Tibial artery (tissue), 4 donors: ENCODE measurements at regions not wholly inside any gene's neighbourhood (a gene's known extent, or its start where the extent isn't known, plus 50 kb on each side); places are given as distances from the start of the nearest gene placed in this dataset.
"Not testable (repeated sequence)": the region's sequence is repeated elsewhere in the genome, so short reads cannot be mapped to it uniquely, and the experiment has no call there.

Experiments
- DNase-seq, 2 donors: peaks; one replicate each; pipeline ENCODE4 v3.0.0-alpha.2; 2019
- H3K27ac ChIP-seq, 2 donors: fragments of 200-600 bp; sonication (generic) in 1 of 2; 1 replicate in 1 of 2; 2 replicates in 1 of 2; pipeline ENCODE4 v1.5.1; 2018 to 2019; ENCODE audit warnings: mild to moderate bottlenecking in 1 of 2
- H3K27me3 ChIP-seq, 2 donors: fragments of 200-600 bp; sonication (generic) in 1 of 2; one replicate each; pipeline versions ENCODE4 v1.5.1 to v1.6.0; 2016 to 2019
- H3K36me3 ChIP-seq, 3 donors: fragments of 200-600 bp; sonication (generic) in 2 of 3; one replicate each; pipeline ENCODE4 v1.5.1; 2016 to 2019; ENCODE audit warnings: mild to moderate bottlenecking in 2 of 3
- H3K4me1 ChIP-seq, 4 donors: fragments of 200-600 bp; sonication (generic) in 2 of 4; 1 replicate in 3 of 4; 2 replicates in 1 of 4; pipeline ENCODE4 v1.5.1; 2016 to 2019
- H3K4me3 ChIP-seq, 2 donors: fragments of 200-600 bp; sonication (generic) in 1 of 2; 1 replicate in 1 of 2; 2 replicates in 1 of 2; pipeline ENCODE4 v1.5.1; 2018 to 2019; ENCODE audit warnings: mild to moderate bottlenecking in 2 of 2
- H3K9me3 ChIP-seq, 3 donors: fragments of 200-600 bp; sonication (generic) in 1 of 3; one replicate each; pipeline ENCODE4 v1.5.1; 2016 to 2019
- intact Hi-C: fragments of 100-400 bp; cut with DNase I; formaldehyde crosslinking; loops from one replicate; pipeline ENCODE4 v1.15.0; 2023; ENCODE audit warnings: low total_unique reads
- TF ChIP-seq, protein P1 (sequence below), 2 experiments: fragments of 200-600 bp in 1 of 2; fragments of 450-650 bp in 1 of 2; IDR thresholded peaks; one replicate each; pipeline ENCODE4 v1.5.1; 2017 to 2019; ENCODE audit warnings: antibody characterized with exemption in 2 of 2, mild to moderate bottlenecking in 1 of 2, moderate library complexity in 1 of 2

DNA sequence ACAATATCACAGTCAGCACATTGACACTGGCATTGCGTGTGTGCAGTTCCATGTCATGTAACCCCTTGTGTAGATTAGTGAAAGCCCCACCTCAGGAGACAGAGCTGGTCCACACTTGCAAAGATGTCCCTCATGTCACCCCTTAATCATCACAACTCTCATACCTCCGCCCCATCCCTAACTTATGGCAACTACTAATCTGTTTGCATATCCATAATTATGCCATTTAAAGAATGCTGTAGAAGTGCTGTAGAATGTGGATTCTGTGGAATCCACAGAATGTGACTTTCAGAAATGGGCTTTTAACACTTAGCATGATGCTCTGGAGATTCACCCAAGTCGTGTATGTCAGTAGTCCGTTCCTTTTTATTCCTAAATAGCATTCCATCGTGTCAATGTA lies 102.8 kb upstream of the VSTM2A start:
- H3K4me3 ChIP-seq: no peak overlapping the region
- DNase-seq: no peak
- no peaks in the 10 kb centered on the region for H3K4me1 ChIP-seq
- no peaks in the 10 kb centered on the region for H3K36me3 ChIP-seq
- intact Hi-C loops: no loop called here
- TF ChIP-seq, protein P1, sequence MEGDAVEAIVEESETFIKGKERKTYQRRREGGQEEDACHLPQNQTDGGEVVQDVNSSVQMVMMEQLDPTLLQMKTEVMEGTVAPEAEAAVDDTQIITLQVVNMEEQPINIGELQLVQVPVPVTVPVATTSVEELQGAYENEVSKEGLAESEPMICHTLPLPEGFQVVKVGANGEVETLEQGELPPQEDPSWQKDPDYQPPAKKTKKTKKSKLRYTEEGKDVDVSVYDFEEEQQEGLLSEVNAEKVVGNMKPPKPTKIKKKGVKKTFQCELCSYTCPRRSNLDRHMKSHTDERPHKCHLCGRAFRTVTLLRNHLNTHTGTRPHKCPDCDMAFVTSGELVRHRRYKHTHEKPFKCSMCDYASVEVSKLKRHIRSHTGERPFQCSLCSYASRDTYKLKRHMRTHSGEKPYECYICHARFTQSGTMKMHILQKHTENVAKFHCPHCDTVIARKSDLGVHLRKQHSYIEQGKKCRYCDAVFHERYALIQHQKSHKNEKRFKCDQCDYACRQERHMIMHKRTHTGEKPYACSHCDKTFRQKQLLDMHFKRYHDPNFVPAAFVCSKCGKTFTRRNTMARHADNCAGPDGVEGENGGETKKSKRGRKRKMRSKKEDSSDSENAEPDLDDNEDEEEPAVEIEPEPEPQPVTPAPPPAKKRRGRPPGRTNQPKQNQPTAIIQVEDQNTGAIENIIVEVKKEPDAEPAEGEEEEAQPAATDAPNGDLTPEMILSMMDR (IDR thresholded peaks at IDR 0.05): no peak
- no peak overlapping the region for H3K27ac ChIP-seq
- H3K9me3 ChIP-seq: no peaks in the 10 kb centered on the region
- no peaks in the 10 kb centered on the region for H3K27me3 ChIP-seq

DNA sequence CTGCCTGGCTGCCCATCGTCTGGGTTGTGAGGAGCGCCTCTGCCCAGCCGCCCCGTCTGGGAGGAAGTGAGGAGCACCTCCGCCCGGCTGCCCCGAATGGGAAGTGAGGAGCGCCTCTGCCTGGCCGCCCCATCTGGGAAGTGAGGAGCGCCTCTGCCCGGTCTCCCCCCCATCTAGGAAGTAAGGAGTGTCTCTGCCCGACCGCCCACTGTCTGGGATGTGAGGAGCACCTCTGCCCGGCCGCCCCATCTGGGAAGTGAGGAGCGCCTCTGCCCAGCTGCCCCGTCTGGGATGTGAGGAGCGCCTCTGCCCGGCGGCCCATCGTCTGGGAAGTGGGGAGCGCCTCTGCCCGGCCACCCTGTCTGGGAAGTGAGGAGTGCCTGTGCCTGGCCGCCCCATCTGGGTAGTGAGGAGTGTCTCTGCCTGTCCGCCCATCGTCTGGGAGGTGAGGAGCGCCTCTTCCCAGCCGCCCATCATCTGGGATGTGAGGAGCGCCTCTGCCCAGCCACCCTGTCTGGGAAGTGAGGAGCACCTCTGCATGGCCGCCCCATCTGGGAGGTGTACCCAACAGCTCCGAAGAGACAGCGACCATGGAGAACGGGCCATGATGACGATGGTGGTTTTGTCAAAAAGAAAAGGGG lies 98.0 kb upstream of the VSTM2A start:
- H3K27ac ChIP-seq, H3K4me1 ChIP-seq, H3K36me3 ChIP-seq, DNase-seq, H3K27me3 ChIP-seq, H3K9me3 ChIP-seq, H3K4me3 ChIP-seq, intact Hi-C loops: not testable (repeated sequence)

DNA sequence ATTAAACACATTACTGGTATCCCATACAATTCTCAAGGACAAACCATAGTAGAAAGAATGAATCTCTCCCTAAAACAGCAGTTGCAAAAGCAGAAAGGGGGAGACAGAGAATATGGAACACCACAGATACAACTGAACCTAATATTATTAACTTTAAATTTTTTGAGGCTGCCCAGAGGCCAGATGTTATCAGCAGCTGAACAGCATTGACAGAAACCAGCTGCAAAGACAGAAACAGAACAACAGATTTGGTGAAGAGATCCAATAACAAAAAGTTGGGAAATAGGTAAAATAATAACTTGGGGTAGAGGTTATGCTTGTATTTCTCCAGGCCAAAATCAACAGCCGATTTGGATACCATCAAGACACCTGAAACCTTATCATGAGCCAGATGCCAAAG lies 89.0 kb upstream of the VSTM2A start:
- intact Hi-C loops, H3K4me3 ChIP-seq, H3K27me3 ChIP-seq, H3K27ac ChIP-seq, H3K4me1 ChIP-seq, H3K9me3 ChIP-seq, H3K36me3 ChIP-seq, DNase-seq: not testable (repeated sequence)

- H3K36me3 ChIP-seq, H3K27me3 ChIP-seq, H3K27ac ChIP-seq, DNase-seq, H3K4me3 ChIP-seq, H3K9me3 ChIP-seq, intact Hi-C loops, H3K4me1 ChIP-seq: not testable (repeated sequence)
Measured at GRCh38 chr7:54454700-54455099, 87.5 kb upstream of the VSTM2A start.

DNA sequence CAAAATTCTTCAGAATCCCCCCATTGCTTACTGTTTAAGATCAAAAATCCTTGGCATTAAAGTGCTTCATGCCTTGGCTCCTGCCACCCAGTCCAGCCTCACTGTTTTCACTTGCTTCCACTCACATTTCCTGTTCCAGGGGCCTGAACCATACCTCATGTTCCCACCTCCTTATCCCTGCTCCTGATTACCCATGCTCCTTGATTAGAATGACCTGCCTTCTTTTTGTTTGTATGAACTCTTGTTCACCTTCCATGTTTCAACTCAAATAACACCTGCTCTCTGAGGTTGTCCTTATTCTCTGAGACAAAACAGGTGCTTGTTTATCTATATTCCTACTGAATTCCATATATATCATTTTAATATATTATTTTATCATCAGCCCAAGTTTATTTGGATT lies 77.1 kb upstream of the VSTM2A start:
- Histone ChIP-seq H3K27me3 (no peaks in the 10 kb centered on the region), H3K36me3 (no peaks in the 10 kb centered on the region), H3K4me3 (no peak overlapping the region), H3K9me3 (no peaks in the 10 kb centered on the region), H3K4me1 (no peaks in the 10 kb centered on the region), H3K27ac (no peak overlapping the region)
- intact Hi-C loops: no loop called here
- DNase-seq: no peak
- TF ChIP-seq, protein P1 (IDR thresholded peaks at IDR 0.05): no peak

- no peaks in the 10 kb centered on the region for H3K9me3 ChIP-seq
Measured at GRCh38 chr7:54469740-54470139, 72.4 kb upstream of the VSTM2A start.

GRCh38 chr7:54476609-54477008 lies 65.6 kb upstream of the VSTM2A start:
- no peaks in the 10 kb centered on the region for H3K27me3 ChIP-seq
- no peak for DNase-seq
- no peak overlapping the region for H3K4me3 ChIP-seq
- H3K36me3 ChIP-seq: no peaks in the 10 kb centered on the region
- TF ChIP-seq, protein P1 (IDR thresholded peaks at IDR 0.05): no peak
- H3K27ac ChIP-seq: no peak overlapping the region
- intact Hi-C loops: no loop called here
- no peaks in the 10 kb centered on the region for H3K4me1 ChIP-seq
- no peaks in the 10 kb centered on the region for H3K9me3 ChIP-seq

More at GRCh38 chr7:54469740-54470139, 72.4 kb upstream of the VSTM2A start:
- no peak overlapping the region for H3K4me3 ChIP-seq
- TF ChIP-seq, protein P1 (IDR thresholded peaks at IDR 0.05): no peak
- no peaks in the 10 kb centered on the region for H3K4me1 ChIP-seq
- no peaks in the 10 kb centered on the region for H3K36me3 ChIP-seq
- intact Hi-C loops: no loop called here
- H3K27me3 ChIP-seq: no peaks in the 10 kb centered on the region
- no peak overlapping the region for H3K27ac ChIP-seq
- DNase-seq: no peak
